ENCODE measurements at regions not wholly inside any gene's neighbourhood (a gene's known extent, or its start where the extent isn't known, plus 50 kb on each side); places are given as distances from the start of the nearest gene placed in this dataset.
A peak's percentile ranks its signal among the peaks of the same experiment; 100 is the strongest.
"Not testable (repeated sequence)": the region's sequence is repeated elsewhere in the genome, so short reads cannot be mapped to it uniquely, and the experiment has no call there.

GRCh38 chr2:225781145-225781544, 381.6 kb downstream of the NYAP2 start:
- DNase-seq = no peak

GRCh38 chr2:225779829-225780228, 380.3 kb downstream of the NYAP2 start:
- DNase-seq = no peak

- peak; percentile 24 for DNase-seq
These were observed 373.6 kb downstream of the NYAP2 start for GRCh38 chr2:225773148-225773547.

- DNase-seq = no peak
These were observed 372.2 kb downstream of the NYAP2 start for GRCh38 chr2:225771701-225772100.

GRCh38 chr2:225768741-225769140, 369.2 kb downstream of the NYAP2 start:
- DNase-seq = no peak

- no peak for DNase-seq
These were observed 366.9 kb downstream of the NYAP2 start for GRCh38 chr2:225766431-225766830.

GRCh38 chr2:225765820-225766219, 366.3 kb downstream of the NYAP2 start:
- no peak for DNase-seq

GRCh38 chr2:225764346-225764745, 364.8 kb downstream of the NYAP2 start:
- DNase-seq = no peak

- no peak for DNase-seq
These were observed 364.2 kb downstream of the NYAP2 start for GRCh38 chr2:225763711-225764110.

- no peak for DNase-seq
These were observed 361.9 kb downstream of the NYAP2 start for GRCh38 chr2:225761396-225761795.

- DNase-seq = no peak
These were observed 357.7 kb downstream of the NYAP2 start for GRCh38 chr2:225757248-225757647.

- DNase-seq = no peak
These were observed 356.7 kb downstream of the NYAP2 start for GRCh38 chr2:225756198-225756597.

GRCh38 chr2:225748609-225749008, 349.1 kb downstream of the NYAP2 start:
- DNase-seq = no peak

- DNase-seq = not testable (repeated sequence)
These were observed 344.5 kb downstream of the NYAP2 start for GRCh38 chr2:225743996-225744395.

GRCh38 chr2:225742487-225742886, 343.0 kb downstream of the NYAP2 start:
- DNase-seq = no peak

GRCh38 chr2:225740086-225740485, 340.6 kb downstream of the NYAP2 start:
- DNase-seq = peak; percentile 3

- DNase-seq = no peak
These were observed 339.8 kb downstream of the NYAP2 start for GRCh38 chr2:225739328-225739727.

- DNase-seq = no peak
These were observed 339.2 kb downstream of the NYAP2 start for GRCh38 chr2:225738735-225739134.

- no peak for DNase-seq
These were observed 338.0 kb downstream of the NYAP2 start for GRCh38 chr2:225737556-225737955.

GRCh38 chr2:225735844-225736243, 336.3 kb downstream of the NYAP2 start:
- DNase-seq = peak; percentile 83

- no peak for DNase-seq
These were observed 326.2 kb downstream of the NYAP2 start for GRCh38 chr2:225725726-225726125.
